Activated T-helper 2 cell treated with anti-CD3 and anti-CD28 coated beads, Interferon-gamma antibody, Interleukin-2, Interleukin-4, amounts not matched to agents 10 μg/mL and 5 μg/mL and 100 μg/mL, durations not matched to agents 14 hours and 24 hours and 36 hours (primary cell): ENCODE measurements at regions not wholly inside any gene's neighbourhood (a gene's known extent, or its start where the extent isn't known, plus 50 kb on each side); places are given as distances from the start of the nearest gene placed in this dataset.
"Not testable (repeated sequence)": the region's sequence is repeated elsewhere in the genome, so short reads cannot be mapped to it uniquely, and the experiment has no call there.

Source experiments
- DNase-seq: peaks from one replicate; pipeline ENCODE4 v3.0.0; 2021; ENCODE audit warnings: low spot score
- H3K27ac Mint-ChIP-seq: one replicate; pipeline ENCODE4 v1.8.0; 2021; ENCODE audit warnings: mixed read lengths
- H3K27me3 Mint-ChIP-seq: one replicate; pipeline ENCODE4 v1.8.0; 2021; ENCODE audit warnings: low read depth, mixed read lengths
- H3K36me3 Mint-ChIP-seq: one replicate; pipeline ENCODE4 v1.8.0; 2021; ENCODE audit warnings: low read depth, mixed read lengths
- H3K4me1 Mint-ChIP-seq: one replicate; pipeline ENCODE4 v1.8.0; 2021; ENCODE audit warnings: low read depth, mixed read lengths
- H3K4me3 Mint-ChIP-seq: one replicate; pipeline ENCODE4 v1.8.0; 2021; ENCODE audit warnings: low read depth, mild to moderate bottlenecking, moderate library complexity, mixed read lengths
- H3K9me3 Mint-ChIP-seq: one replicate; pipeline ENCODE4 v1.8.0; 2021; ENCODE audit warnings: mixed read lengths
- intact Hi-C: fragments of 100-400 bp; cut with micrococcal nuclease; formaldehyde crosslinking; loops from one replicate; pipeline ENCODE4 v1.15.1; 2023

DNA sequence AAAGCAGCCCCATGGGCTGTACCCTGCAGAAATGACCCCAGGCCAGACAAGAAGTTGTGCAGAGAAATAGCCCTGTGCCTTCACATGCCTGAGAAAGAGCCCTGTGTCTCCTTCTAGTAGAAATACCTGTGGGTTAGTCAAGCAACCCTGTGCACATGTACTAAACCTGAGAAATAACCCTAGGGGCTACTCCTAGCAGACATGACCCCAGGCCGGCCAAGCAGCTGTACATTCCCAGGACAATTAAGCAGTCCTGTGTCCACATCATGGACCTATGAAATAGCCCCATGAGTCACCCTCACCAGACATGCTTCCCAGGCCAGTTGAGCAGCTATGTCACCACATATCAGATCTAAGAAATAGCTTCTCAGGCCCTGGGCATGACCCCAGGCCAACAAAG is 519.7 kb upstream of the CA10 start:
- Mint-ChIP-seq H3K4me1 (no peaks in the 10 kb centered on the region), H3K27ac (no peak overlapping the region), H3K9me3 (peaks cover 44% of the 10 kb centered on the region), H3K36me3 (no peaks in the 10 kb centered on the region), H3K27me3 (no peaks in the 10 kb centered on the region), H3K4me3 (no peak overlapping the region)
- no peak for DNase-seq
- intact Hi-C loops = no loop called here

- no peaks in the 10 kb centered on the region for H3K36me3 Mint-ChIP-seq
- H3K27ac Mint-ChIP-seq = no peak overlapping the region
- no peaks in the 10 kb centered on the region for H3K4me1 Mint-ChIP-seq
- intact Hi-C loops = no loop called here
- peaks cover 32% of the 10 kb centered on the region for H3K9me3 Mint-ChIP-seq
- H3K27me3 Mint-ChIP-seq = no peaks in the 10 kb centered on the region
- no peak for DNase-seq
- H3K4me3 Mint-ChIP-seq = no peak overlapping the region
Measured at GRCh38 chr17:52674686-52675085, 516.2 kb upstream of the CA10 start.

DNA sequence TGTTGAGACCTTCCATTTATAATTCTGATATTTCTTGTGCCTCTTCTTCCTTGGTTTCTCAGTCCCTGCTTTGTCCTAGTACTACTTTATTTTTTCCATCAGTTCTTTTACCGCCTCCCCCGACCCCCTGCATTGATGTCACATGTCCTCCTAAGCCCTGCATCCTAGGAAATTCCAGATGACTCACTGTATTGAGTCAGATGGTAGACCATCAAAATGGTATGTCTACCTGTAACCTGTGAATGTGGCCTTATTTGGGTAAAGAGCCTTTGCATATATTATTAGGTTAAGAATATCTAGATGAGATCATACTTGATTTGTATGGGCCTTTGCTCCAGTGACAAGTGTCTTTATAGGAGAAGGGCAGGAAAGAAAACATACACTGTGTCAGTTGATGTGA is 515.3 kb upstream of the CA10 start:
- no peaks in the 10 kb centered on the region for H3K4me1 Mint-ChIP-seq
- H3K27me3 Mint-ChIP-seq = no peaks in the 10 kb centered on the region
- peaks cover 31% of the 10 kb centered on the region for H3K9me3 Mint-ChIP-seq
- DNase-seq = no peak
- no peaks in the 10 kb centered on the region for H3K36me3 Mint-ChIP-seq
- no peak overlapping the region for H3K4me3 Mint-ChIP-seq
- no peak overlapping the region for H3K27ac Mint-ChIP-seq
- intact Hi-C loops = no loop called here

DNA sequence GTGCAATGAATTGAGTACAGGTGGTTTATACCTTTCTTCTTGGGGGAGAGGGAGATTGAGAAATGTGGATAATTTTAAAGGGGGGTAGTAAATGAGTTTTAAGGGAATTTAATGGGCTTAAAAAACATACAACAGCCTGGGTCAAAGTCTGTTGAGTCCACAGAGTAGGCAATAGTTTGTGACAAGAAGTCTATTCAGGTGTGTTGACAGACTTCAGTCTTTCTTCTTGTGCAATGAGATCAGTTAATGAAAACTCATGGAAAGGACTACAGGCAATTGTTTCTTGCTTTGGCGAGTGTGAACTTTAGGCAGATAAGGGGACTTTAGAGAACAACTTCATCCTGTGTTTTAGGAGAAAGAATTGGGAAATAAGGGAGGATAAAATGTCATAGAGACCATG is 507.8 kb upstream of the CA10 start:
- intact Hi-C loops = no loop called here
- Mint-ChIP-seq H3K9me3 (peaks cover 20% of the 10 kb centered on the region), H3K27ac (no peak overlapping the region)

DNA sequence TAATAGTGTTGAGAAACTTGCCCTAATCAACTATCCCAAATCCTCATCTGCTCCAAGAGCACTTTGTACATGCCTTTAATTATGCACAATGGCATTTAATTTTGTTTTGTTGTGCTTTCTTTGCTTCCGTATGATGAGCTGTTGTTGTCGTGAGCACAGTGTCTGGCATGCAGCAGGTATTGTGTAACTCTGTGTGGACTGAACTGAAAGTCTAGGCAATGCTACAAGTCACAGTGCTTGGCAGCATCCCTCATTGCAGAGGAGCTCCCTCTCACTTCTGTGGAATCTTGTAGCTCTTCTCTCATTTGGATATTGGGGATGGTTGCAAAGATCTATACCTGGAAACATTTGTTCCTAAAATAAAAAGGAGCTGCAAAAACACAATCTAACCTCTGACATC is 502.2 kb upstream of the CA10 start:
- intact Hi-C loops = no loop called here
- H3K36me3 Mint-ChIP-seq = no peaks in the 10 kb centered on the region
- no peak overlapping the region for H3K27ac Mint-ChIP-seq
- H3K9me3 Mint-ChIP-seq = no peaks in the 10 kb centered on the region
- DNase-seq = no peak
- no peak overlapping the region for H3K4me3 Mint-ChIP-seq
- no peaks in the 10 kb centered on the region for H3K27me3 Mint-ChIP-seq
- no peaks in the 10 kb centered on the region for H3K4me1 Mint-ChIP-seq

More for the DNA sequence above, 507.8 kb upstream of the CA10 start:
- no peak overlapping the region for H3K4me3 Mint-ChIP-seq
- no peaks in the 10 kb centered on the region for H3K4me1 Mint-ChIP-seq
- no peaks in the 10 kb centered on the region for H3K36me3 Mint-ChIP-seq
- H3K27me3 Mint-ChIP-seq = no peaks in the 10 kb centered on the region
- DNase-seq = no peak

DNA sequence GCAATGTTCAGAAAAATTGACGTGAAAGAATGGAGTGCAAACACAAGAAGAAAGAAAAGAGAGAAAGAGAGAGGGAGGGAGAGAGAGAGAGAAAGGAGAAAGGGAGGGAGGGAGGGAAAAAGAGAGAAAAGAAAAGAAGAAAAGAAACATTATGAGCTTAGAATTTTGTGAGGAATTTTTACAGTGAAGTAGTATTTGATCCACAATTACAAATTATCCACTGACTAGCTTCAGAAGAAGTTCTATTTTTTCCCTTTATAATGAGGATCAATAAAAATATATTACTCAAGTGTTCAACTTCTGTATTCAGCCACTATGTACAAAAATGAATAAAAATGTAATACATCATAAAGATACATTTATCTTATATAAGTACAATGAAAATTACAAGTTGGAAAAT is 494.5 kb upstream of the CA10 start:
- H3K4me1 Mint-ChIP-seq = no peaks in the 10 kb centered on the region
- peaks cover 17% of the 10 kb centered on the region for H3K9me3 Mint-ChIP-seq
- no peaks in the 10 kb centered on the region for H3K36me3 Mint-ChIP-seq
- H3K27me3 Mint-ChIP-seq = no peaks in the 10 kb centered on the region
- DNase-seq = no peak
- intact Hi-C loops = no loop called here
- no peak overlapping the region for H3K4me3 Mint-ChIP-seq
- H3K27ac Mint-ChIP-seq = no peak overlapping the region

- Mint-ChIP-seq H3K9me3 (peaks cover 22% of the 10 kb centered on the region), H3K27me3 (no peaks in the 10 kb centered on the region), H3K4me1 (no peaks in the 10 kb centered on the region), H3K36me3 (no peaks in the 10 kb centered on the region), H3K27ac (no peak overlapping the region), H3K4me3 (no peak overlapping the region)
- intact Hi-C loops = no loop called here
- no peak for DNase-seq
Measured at GRCh38 chr17:52648995-52649394, 490.5 kb upstream of the CA10 start.

- Mint-ChIP-seq H3K36me3 (no peaks in the 10 kb centered on the region), H3K27ac (no peak overlapping the region), H3K4me1 (no peaks in the 10 kb centered on the region), H3K9me3 (peaks cover 17% of the 10 kb centered on the region), H3K27me3 (no peaks in the 10 kb centered on the region), H3K4me3 (no peak overlapping the region)
- intact Hi-C loops = no loop called here
- no peak for DNase-seq
Measured at GRCh38 chr17:52647411-52647810, 488.9 kb upstream of the CA10 start.

- H3K4me3 Mint-ChIP-seq = no peak overlapping the region
- H3K9me3 Mint-ChIP-seq = peaks cover 22% of the 10 kb centered on the region
- no peaks in the 10 kb centered on the region for H3K27me3 Mint-ChIP-seq
- no peak overlapping the region for H3K27ac Mint-ChIP-seq
- DNase-seq = no peak
- H3K36me3 Mint-ChIP-seq = no peaks in the 10 kb centered on the region
- intact Hi-C loops = no loop called here
- no peaks in the 10 kb centered on the region for H3K4me1 Mint-ChIP-seq
Measured at GRCh38 chr17:52636443-52636842, 477.9 kb upstream of the CA10 start.

DNA sequence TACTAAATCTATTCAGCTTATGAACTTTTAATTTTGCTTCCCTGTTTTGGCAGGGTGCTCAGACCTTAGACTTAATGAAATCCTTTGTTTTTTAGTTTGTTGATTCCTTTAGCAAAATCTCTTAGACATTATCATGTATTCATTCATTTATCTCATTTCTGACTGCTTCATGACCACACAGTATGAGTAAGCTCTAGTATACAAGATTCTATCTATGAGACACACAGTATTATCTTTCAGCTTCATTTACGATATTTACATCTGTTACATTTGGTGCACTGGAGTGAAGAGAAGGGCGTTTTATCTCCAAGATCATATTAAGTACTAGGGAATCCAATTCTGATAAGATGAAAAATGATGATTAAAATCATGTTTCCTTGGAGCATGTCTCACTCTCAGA is 448.1 kb upstream of the CA10 start:
- Mint-ChIP-seq H3K4me1 (no peaks in the 10 kb centered on the region), H3K4me3 (no peak overlapping the region), H3K27me3 (no peaks in the 10 kb centered on the region), H3K36me3 (no peaks in the 10 kb centered on the region), H3K27ac (no peak overlapping the region), H3K9me3 (peaks cover 18% of the 10 kb centered on the region)
- intact Hi-C loops = no loop called here
- no peak for DNase-seq

DNA sequence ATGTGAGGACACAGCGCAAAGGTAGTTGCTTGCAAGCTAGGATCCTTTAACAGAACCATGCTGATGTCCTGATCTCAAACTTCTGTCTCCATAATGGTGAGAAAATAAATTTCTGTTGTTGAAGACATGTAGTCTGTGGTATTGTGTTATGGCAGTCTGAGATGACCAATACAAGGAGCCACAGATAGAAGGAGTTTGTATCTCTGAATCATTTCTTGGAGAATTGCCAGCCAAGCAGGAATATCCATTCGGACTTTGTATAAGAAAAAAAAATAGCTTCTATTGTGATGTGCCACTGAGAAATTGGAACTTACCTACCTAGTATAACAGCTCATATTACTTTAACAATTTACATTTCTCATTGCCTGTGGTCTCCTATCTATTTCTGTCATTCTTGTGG is 447.6 kb upstream of the CA10 start:
- Mint-ChIP-seq H3K36me3 (no peaks in the 10 kb centered on the region), H3K4me1 (no peaks in the 10 kb centered on the region), H3K27ac (no peak overlapping the region), H3K27me3 (no peaks in the 10 kb centered on the region), H3K9me3 (peaks cover 16% of the 10 kb centered on the region), H3K4me3 (no peak overlapping the region)
- no peak for DNase-seq
- intact Hi-C loops = no loop called here

DNA sequence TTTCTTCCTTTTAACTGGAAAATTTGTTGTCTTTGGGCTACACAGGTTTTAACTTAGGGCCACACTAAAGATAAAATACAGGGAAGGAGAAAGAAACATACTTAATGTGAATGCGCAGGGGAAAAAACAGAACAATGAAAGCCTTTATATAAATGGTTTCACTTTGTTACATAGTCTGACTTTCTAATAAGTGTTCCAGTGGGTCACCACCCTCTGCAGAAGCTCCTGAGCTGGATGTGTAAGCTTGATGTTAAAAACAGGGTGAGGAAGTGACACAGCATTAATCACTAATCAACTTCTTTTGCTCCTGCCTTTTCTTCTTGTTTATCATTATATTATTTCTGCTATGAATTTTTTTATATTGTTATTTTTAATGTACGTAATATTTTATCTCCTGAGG is 445.6 kb upstream of the CA10 start:
- no peaks in the 10 kb centered on the region for H3K36me3 Mint-ChIP-seq
- no peaks in the 10 kb centered on the region for H3K27me3 Mint-ChIP-seq
- no peak overlapping the region for H3K27ac Mint-ChIP-seq
- intact Hi-C loops = no loop called here
- no peak for DNase-seq
- H3K4me3 Mint-ChIP-seq = no peak overlapping the region
- H3K9me3 Mint-ChIP-seq = peaks cover 12% of the 10 kb centered on the region
- no peaks in the 10 kb centered on the region for H3K4me1 Mint-ChIP-seq

DNA sequence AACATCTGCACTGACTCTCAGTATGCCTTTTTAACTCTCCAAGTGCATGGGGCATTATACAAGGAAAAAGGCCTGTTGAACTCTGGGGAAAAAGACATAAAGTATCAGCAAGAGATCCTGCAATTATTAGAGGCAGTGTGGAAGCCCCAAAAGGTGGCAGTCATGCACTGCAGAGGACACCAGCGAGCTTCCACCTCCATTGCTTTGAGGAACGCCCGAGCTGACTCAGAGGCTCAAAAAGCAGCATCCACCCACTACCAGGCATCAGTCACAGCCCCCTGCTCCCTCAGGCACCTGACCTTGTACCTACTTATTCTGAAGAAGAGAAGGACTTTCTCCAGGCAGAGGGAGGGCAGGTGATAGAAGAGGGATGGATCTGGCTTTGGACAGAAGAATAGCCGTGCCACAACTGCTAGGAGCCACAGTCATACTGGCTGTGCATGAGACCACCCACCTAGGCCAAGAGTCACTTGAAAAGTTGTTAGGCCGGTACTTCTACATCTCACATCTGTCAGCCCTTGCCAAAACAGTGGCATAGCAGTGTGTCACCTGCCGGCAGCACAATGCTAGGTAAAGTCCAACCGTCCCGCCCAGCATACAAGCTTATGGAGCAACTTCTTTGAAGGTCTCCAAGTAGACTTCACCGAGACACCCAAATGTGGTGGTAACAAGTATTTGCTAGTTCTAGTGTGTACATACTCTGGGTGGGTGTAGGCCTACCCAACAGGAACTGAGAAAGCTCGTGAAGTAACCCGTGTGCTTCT is 439.1 kb upstream of the CA10 start:
- H3K36me3 Mint-ChIP-seq, H3K4me3 Mint-ChIP-seq, H3K27me3 Mint-ChIP-seq, H3K27ac Mint-ChIP-seq, DNase-seq, intact Hi-C loops, H3K4me1 Mint-ChIP-seq: not testable (repeated sequence)
- peaks cover 21% of the 10 kb centered on the region for H3K9me3 Mint-ChIP-seq

DNA sequence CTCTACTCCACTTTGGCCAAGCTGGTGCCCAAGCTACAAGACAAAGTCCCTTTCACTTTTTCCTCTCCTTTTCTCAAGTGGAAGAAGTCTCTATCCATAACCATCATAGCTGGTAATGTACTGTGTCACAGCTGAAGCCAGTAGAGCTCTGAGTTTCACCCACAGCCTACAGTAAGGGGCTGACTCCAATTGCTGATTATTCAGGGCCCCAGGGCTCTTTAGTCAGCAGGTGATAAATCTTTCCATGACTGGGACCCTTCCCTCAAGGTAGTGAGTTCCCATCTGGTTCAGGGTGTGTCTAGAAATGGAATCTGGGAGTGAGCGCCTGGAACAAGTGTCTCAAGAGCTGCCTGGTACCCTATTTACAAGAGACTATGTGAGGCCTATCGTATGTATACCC is 436.0 kb upstream of the CA10 start:
- Mint-ChIP-seq H3K4me3 (no peak overlapping the region), H3K27ac (no peak overlapping the region), H3K27me3 (no peaks in the 10 kb centered on the region), H3K4me1 (no peaks in the 10 kb centered on the region), H3K36me3 (no peaks in the 10 kb centered on the region), H3K9me3 (peaks cover 46% of the 10 kb centered on the region)
- intact Hi-C loops = no loop called here
- no peak for DNase-seq
